Kidney epithelial cell (primary cell): ENCODE measurements at regions not wholly inside any gene's neighbourhood (a gene's known extent, or its start where the extent isn't known, plus 50 kb on each side); places are given as distances from the start of the nearest gene placed in this dataset.
"Not testable (repeated sequence)": the region's sequence is repeated elsewhere in the genome, so short reads cannot be mapped to it uniquely, and the experiment has no call there.

Source experiments
- DNase-seq: peaks from one replicate; pipeline ENCODE4 v3.0.0-alpha.2; 2010; ENCODE audit warnings: low read depth
- H3K27me3 ChIP-seq: 2 replicates; pipeline ENCODE4 v1.6.0; 2011; ENCODE audit warnings: low read length; ENCODE audit not compliant: control insufficient read depth, insufficient read depth
- H3K36me3 ChIP-seq: 2 replicates; pipeline ENCODE4 v1.5.1; 2011; ENCODE audit warnings: low read length; ENCODE audit not compliant: control insufficient read depth, insufficient read depth
- H3K4me3 ChIP-seq: 2 replicates; pipeline ENCODE4 v1.5.1; 2011; ENCODE audit warnings: low read depth, mild to moderate bottlenecking, control low read depth, low read length
- TF ChIP-seq, protein P1 (sequence below): IDR thresholded peaks from 2 replicates; pipeline ENCODE4 v1.5.1; 2011; ENCODE audit warnings: mild to moderate bottlenecking, moderate library complexity, low read length, control low read depth, inconsistent platforms; ENCODE audit not compliant: insufficient read depth, poor library complexity, severe bottlenecking

DNA sequence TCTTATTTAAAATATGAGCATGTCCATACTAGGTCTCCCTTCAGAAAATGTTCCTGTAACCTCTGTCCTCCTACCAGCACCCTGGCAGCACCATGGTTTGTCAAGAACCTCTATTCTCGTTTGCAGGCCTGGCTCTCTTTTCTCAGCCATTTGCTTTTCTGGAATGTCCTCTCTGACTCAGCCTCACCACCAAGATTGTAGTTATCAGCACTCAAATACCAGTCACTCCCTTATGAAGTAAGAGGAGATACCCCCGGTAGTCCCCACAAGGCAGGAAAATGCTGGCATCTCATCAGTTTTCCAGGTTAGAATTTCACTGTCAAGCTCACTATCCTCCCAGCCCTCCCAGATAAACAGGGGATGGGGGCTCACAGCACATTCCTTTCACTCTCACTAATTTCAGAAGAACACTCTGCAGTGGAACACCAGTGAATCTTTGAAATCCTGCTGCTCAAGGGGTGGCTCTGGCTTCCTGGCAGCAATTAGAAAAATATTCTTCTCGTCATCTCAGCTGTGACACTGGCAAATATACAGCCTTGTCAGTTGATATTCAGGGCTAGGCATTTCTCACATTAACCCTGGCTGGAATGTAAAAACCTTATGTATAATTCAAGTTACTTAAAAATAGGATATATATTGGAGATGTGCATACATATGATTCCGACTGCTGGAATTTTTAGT is 129.2 kb downstream of the TBX18 start:
- Histone ChIP-seq H3K36me3 (no peaks in the 10 kb centered on the region), H3K27me3 (no peaks in the 10 kb centered on the region), H3K4me3 (no peak overlapping the region)
- TF ChIP-seq, protein P1, sequence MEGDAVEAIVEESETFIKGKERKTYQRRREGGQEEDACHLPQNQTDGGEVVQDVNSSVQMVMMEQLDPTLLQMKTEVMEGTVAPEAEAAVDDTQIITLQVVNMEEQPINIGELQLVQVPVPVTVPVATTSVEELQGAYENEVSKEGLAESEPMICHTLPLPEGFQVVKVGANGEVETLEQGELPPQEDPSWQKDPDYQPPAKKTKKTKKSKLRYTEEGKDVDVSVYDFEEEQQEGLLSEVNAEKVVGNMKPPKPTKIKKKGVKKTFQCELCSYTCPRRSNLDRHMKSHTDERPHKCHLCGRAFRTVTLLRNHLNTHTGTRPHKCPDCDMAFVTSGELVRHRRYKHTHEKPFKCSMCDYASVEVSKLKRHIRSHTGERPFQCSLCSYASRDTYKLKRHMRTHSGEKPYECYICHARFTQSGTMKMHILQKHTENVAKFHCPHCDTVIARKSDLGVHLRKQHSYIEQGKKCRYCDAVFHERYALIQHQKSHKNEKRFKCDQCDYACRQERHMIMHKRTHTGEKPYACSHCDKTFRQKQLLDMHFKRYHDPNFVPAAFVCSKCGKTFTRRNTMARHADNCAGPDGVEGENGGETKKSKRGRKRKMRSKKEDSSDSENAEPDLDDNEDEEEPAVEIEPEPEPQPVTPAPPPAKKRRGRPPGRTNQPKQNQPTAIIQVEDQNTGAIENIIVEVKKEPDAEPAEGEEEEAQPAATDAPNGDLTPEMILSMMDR, result no peak
- DNase-seq, result peak; percentile 25

DNA sequence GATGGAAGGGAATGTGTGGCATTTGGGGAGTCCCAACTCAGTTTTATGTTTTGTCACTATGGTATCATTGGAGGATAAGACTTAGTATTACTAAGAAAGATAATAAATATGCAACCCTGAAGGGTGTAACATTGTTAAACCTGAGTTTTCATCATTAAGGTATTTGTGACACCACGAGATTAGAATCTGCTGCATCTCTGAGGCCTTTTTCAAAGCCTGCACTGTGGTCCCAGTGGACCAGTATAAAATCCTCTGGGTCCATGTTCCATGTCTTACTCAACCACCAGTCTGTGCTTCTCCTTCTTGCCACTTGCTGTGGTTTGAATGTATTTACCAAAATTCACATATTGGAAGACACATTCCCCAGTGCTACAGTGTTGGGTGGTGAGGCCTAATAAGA is 130.6 kb downstream of the TBX18 start:
- Histone ChIP-seq H3K36me3 (no peaks in the 10 kb centered on the region), H3K27me3 (no peaks in the 10 kb centered on the region), H3K4me3 (no peak overlapping the region)
- DNase-seq, result no peak
- TF ChIP-seq, protein P1, result no peak

GRCh38 chr6:84626527-84626926 is 137.9 kb downstream of the TBX18 start:
- H3K27me3 ChIP-seq, H3K36me3 ChIP-seq, H3K4me3 ChIP-seq, DNase-seq: not testable (repeated sequence)

- Histone ChIP-seq H3K27me3 (no peaks in the 10 kb centered on the region), H3K4me3 (no peak overlapping the region), H3K36me3 (no peaks in the 10 kb centered on the region)
- TF ChIP-seq, protein P1, result no peak
- no peak for DNase-seq
Observed at GRCh38 chr6:84625506-84625905, 138.9 kb downstream of the TBX18 start.

DNA sequence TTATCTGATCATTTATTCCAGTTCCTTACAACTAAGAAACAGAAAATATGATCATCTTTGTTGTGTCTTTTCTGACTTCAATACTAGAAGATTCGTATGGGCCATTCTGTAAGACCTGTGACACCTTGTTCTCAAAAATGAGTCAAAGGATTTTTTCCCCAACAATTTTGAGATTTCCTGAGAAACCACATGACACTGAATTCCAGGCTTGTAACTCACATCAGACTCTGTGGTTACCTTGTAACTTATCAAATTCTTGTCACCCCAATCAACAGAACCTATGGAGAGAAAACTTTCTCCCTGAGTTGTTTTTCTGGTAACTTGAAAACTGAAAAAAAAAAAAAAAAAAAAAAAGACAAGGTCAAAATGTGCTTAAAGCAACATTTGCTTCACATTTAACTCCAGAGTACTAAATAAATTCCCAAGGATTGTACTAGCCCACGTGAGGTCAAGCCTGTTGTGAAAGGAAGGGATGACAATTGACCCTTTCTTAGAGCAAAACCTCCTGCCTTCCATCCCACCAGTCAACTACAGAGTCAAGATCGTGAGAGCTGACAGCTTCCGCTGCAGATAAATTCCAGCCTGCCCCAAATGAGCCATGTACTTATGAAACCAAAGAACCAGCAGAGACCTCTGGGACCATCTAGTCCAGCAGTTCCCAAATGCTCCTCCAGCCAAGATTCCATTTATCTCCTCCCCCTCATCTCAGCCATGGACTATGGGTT is 140.3 kb downstream of the TBX18 start:
- DNase-seq, result peak; percentile 70
- TF ChIP-seq, protein P1, result no peak
- no peak overlapping the region for H3K4me3 ChIP-seq
- H3K27me3 ChIP-seq, result no peaks in the 10 kb centered on the region
- H3K36me3 ChIP-seq, result no peaks in the 10 kb centered on the region

DNA sequence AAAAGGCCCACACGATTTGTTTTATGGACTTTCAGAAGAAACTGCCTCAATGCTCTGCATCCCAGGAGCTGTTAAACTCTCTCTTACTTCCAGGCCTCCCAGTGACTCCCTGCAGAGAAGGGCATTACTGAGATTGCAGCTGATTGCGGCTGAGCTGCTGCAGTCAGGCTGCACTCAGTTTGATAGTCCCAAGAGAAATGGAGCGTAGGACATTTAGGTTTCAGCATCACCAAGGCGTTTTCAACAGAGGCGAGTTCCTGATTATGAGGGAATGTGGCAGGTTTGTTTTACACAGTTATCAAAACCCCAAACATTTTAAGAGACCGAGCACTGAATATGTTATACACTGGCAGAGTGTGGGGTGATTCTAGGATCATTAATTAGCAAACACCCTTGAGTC is 145.6 kb downstream of the TBX18 start:
- peak; percentile 26 for DNase-seq
- Histone ChIP-seq H3K4me3 (no peak overlapping the region), H3K27me3 (no peaks in the 10 kb centered on the region), H3K36me3 (no peaks in the 10 kb centered on the region)
- TF ChIP-seq, protein P1, result no peak
